ENCODE measurements at regions not wholly inside any gene's neighbourhood (a gene's known extent, or its start where the extent isn't known, plus 50 kb on each side); places are given as distances from the start of the nearest gene placed in this dataset.

DNA sequence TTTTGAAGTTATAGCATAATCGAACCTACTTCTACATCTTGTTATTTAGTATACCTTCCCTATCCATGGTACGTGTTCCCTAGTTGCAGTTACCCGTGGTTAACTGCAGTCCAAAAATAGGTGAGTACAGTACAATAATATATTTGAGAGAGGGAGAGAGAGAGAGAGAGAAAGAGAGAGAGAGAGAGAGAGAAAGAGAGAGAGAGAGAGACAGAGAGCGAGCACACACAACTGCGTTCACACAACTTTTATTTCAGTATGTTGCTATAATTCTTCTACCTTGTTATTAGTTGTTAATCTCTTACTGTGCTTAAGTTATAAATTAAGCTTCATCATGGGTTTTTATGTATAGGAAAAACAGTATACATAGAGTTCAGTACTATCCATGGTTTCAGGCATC lies 928.1 kb downstream of the TUSC7 start:
- H3K27ac ChIP-seq = no peak overlapping the region
- no peaks in the 10 kb centered on the region for H3K4me1 ChIP-seq (replicated peaks in 1 of 2)
- TF ChIP-seq, protein P1, sequence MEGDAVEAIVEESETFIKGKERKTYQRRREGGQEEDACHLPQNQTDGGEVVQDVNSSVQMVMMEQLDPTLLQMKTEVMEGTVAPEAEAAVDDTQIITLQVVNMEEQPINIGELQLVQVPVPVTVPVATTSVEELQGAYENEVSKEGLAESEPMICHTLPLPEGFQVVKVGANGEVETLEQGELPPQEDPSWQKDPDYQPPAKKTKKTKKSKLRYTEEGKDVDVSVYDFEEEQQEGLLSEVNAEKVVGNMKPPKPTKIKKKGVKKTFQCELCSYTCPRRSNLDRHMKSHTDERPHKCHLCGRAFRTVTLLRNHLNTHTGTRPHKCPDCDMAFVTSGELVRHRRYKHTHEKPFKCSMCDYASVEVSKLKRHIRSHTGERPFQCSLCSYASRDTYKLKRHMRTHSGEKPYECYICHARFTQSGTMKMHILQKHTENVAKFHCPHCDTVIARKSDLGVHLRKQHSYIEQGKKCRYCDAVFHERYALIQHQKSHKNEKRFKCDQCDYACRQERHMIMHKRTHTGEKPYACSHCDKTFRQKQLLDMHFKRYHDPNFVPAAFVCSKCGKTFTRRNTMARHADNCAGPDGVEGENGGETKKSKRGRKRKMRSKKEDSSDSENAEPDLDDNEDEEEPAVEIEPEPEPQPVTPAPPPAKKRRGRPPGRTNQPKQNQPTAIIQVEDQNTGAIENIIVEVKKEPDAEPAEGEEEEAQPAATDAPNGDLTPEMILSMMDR (IDR thresholded peaks at IDR 0.05) = no peak
- TF ChIP-seq POLR2A (IDR thresholded peaks at IDR 0.05) = no peak
- no peaks in the 10 kb centered on the region for H3K9me3 ChIP-seq (replicated peaks in 1 of 3)
- intact Hi-C loops (cut with DNase I) = no loop called here
- no peak for DNase-seq
- 92 to 97% (median 95%) methylated on average over 5 of the region's 5 CpGs for WGBS, 4 donors
- H3K36me3 ChIP-seq (replicated peaks in 1 of 2) = no peaks in the 10 kb centered on the region
- H3K4me3 ChIP-seq = no peak overlapping the region
- H3K27me3 ChIP-seq = no peaks in the 10 kb centered on the region

DNA sequence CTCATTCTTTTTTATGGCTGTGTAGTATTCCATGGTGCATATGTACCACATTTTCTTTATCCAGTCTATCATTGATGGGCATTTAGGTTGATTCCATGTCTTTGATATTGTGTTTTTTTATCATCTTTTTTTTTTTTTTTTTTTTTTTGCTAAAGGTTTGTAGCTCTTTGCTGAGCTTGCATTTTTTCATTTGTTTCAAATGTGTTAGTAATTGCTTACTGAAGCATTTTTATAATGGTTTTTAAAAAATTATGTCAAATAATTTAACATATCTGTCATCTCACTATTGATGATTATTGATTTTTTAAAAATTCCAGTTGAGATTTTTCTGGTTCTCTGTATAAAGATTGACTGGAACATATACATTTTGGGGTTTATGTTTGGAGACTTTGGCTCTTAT lies 934.6 kb downstream of the TUSC7 start:
- no peaks in the 10 kb centered on the region for H3K4me1 ChIP-seq (replicated peaks in 1 of 2)
- no peak overlapping the region for H3K4me3 ChIP-seq
- no peaks in the 10 kb centered on the region for H3K36me3 ChIP-seq (replicated peaks in 1 of 2)
- no peaks in the 10 kb centered on the region for H3K27me3 ChIP-seq
- no peak for DNase-seq
- H3K9me3 ChIP-seq (replicated peaks in 1 of 3) = no peaks in the 10 kb centered on the region
- intact Hi-C loops (cut with DNase I) = no loop called here
- H3K27ac ChIP-seq = no peak overlapping the region
- no peak for TF ChIP-seq POLR2A (IDR thresholded peaks at IDR 0.05)
- TF ChIP-seq, protein P1 (IDR thresholded peaks at IDR 0.05) = no peak

DNA sequence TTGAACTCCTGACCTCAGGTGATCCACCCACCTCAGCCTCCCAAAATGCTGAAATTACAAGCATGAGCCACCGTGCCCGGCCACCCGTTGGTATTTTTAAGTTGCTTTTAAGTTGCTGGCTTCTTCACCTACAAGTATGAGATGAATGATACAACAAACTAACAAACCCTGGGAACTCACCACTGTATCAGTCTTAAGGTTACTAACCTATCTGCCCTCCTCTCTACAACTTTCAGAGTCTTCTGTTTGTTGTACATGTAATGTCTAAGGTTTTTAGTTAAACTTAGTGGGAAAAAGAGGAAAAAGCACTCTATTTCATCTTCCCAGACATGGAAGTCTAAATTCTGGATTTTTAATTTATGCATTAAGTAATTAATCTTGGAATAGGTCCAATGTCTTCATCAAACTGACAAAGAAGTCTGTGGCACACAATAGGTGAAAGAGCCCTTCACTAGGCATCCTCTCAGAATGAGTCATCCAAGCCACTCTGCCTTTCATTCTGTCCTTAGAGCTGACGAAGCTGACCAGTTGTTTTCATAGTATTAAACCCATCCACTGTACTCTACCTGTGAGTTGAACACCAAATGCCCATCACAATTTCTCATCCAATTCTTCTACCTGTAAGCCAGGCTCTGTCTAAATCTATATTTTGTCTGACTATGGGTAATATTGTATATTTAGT lies 936.1 kb downstream of the TUSC7 start:
- DNase-seq = no peak
- TF ChIP-seq, protein P1 (IDR thresholded peaks at IDR 0.05) = no peak
- TF ChIP-seq POLR2A (IDR thresholded peaks at IDR 0.05) = no peak
- intact Hi-C loops (cut with DNase I) = no loop called here
- Histone ChIP-seq H3K4me1 (replicated peaks in 1 of 2) (peaks cover 0 to 2% of the 10 kb centered on the region in 2 donors), H3K4me3 (no peak overlapping the region), H3K27me3 (no peaks in the 10 kb centered on the region), H3K9me3 (replicated peaks in 1 of 3) (no peaks in the 10 kb centered on the region), H3K27ac (no peak overlapping the region), H3K36me3 (replicated peaks in 1 of 2) (no peaks in the 10 kb centered on the region)
- WGBS, 4 donors = 86 to 90% (median 87%) methylated on average over 4 of the region's 4 CpGs

DNA sequence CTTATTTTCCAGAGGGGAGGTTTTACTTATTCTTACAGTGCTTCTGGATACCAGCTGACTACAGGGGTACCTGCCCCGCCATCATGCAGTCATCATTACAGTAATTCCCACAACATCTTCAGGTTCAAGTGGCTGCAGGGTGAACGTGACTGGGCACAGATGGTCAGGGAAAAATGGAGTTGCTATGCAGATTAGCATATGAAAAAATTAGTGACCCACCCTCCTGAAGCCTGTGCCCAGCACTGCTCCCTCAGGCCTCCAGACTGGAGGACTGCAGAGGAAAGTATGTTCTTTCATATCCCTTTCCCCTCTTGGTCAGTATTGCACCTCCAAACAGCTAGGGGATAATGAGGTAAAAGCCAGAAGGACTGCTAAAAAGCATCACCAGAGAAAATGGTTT lies 937.9 kb downstream of the TUSC7 start:
- no peaks in the 10 kb centered on the region for H3K9me3 ChIP-seq (replicated peaks in 1 of 3)
- no peaks in the 10 kb centered on the region for H3K27me3 ChIP-seq
- TF ChIP-seq POLR2A (IDR thresholded peaks at IDR 0.05) = no peak
- TF ChIP-seq, protein P1 (IDR thresholded peaks at IDR 0.05) = no peak
- H3K36me3 ChIP-seq (replicated peaks in 1 of 2) = no peaks in the 10 kb centered on the region
- 84 to 85% (median 85%) methylated on average over 2 of the region's 2 CpGs for WGBS, 4 donors
- H3K4me3 ChIP-seq = no peak overlapping the region
- intact Hi-C loops (cut with DNase I) = no loop called here
- H3K4me1 ChIP-seq (replicated peaks in 1 of 2) = peaks cover 0 to 12% of the 10 kb centered on the region in 2 donors
- no peak for DNase-seq
- H3K27ac ChIP-seq = no peak overlapping the region

Data from adrenal gland (tissue), 9 donors.